ENCODE measurements at regions not wholly inside any gene's neighbourhood (a gene's known extent, or its start where the extent isn't known, plus 50 kb on each side); places are given as distances from the start of the nearest gene placed in this dataset.

DNA sequence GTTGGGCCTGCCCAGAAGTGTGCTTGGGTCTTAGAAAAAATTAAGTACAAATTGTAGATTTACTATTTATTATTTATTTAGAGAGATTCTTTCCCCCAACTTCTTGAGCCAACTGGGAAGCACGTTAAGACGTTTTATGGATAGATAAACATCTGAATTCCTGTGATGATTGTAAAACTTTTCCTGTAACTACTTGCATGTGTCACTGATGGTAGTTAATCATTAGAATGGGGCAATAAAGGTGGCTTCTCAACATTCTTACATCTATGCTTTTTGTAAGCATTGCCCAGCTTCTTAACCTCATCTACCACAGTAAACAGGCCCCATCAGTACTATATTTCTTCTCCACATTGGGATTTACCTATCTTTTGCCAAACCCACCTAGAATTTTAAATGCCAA, 559.8 kb downstream of the LMO4 start:
- no peak for DNase-seq

DNA sequence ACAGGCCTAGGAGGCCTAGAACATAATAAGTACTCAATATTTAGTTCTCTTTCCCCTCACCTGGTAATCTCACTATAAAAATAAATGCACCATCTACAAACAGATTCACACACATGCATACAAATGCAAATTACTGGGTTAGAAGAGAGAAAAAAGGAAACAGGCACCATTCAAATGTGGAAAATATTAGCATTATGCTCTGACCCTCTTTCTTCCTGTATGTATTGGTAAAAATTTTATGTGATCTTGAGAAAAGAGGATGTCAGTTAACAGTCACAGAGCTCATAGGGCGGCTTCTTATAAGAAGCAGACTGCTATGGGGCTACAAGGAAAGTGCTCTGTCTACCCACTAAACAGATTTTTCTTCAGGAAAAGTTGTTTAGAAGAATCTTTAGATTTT, 565.4 kb downstream of the LMO4 start:
- DNase-seq = no peak

DNA sequence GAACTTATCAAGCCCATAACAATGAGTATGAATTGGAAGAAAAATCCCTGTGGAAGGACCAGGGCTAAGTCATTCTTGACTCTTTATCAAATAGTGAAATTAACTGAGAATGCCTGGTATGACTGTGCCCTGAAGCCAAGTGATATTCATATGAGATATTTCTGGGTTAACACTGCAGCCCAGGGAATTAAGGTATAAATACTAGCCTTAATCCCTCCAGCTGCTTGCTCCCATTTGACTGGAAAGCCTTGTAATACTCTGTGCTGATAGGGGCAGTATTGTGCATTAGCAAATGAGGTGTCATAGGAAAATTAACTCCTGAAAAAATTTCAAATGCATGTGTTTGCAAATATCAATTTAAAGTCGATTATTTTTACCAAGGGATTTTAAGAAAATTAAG, 568.8 kb downstream of the LMO4 start:
- DNase-seq = no peak

DNA sequence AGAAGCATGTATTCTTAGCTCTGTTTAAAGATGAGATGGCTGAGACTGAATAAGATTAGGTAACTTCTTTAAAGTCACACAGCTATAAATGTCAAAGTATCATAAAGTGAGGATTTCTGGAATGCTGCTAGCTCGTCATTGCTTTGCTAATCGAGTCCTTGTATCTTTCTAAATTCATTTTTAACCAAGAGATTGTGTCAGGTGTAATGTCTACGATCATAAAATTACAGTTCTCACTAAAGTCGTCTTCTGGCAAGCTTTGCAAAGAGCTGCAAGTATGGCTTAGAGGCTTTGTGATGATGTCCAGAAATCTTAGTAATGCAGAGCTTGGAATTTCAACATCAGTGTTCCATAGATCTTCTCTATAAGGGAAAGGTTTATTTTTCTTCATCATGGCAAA, 569.8 kb downstream of the LMO4 start:
- no peak for DNase-seq

DNA sequence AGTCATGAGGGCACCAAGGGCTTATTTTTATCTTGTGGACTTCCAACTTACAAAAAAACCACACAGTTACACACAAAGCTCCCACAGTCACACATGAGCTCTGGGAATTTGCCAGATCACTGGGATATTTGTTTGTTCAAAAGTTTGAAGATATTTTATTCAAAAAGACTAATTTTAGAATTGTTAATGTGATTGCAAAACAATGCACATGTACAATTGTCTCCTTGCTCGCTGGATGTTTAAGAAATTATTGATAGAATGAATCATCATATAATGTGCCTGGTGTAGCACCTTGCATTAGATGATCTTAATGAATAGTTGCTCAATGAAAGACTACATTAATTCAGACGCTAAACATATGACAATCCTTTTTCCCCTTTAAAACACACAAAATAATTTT, 570.3 kb downstream of the LMO4 start:
- DNase-seq = no peak

DNA sequence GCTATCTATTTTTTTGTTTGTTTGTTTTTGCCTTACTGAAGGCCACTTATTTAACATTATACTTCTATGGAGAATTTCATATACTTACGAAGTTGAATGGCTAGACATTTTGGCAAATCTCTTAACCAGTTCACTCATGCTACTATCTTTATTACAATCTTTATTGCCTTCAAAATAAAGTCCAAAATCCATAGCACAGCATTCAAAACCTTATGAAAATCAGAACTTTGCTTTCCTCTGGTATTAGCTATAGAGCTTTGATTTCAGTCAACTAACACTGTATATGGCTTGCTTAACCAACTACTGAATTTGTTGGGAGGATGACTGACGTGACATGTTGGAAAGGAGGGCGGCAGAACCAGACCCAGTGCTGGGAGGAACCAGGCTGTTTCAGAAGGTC, 571.1 kb downstream of the LMO4 start:
- no peak for DNase-seq

DNA sequence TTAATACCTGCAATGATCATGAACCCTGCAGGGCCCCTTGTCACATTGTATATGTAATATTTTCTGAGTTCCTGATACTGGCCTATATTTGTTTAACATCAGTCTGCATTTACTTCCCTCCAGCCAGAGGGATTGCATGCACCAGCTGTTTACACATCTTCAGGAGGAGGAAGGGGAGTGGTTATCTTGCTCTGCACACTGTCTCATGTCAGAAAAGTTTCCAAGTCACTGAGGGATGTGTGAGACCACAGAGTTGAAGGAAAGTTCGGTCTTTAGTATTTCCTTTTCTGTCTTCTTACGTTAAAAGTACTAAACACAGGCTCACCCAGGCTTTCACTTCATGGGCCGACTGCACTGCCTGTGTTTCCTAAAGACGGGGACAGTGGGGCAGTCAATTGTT, 574.1 kb downstream of the LMO4 start:
- no peak for DNase-seq

DNA sequence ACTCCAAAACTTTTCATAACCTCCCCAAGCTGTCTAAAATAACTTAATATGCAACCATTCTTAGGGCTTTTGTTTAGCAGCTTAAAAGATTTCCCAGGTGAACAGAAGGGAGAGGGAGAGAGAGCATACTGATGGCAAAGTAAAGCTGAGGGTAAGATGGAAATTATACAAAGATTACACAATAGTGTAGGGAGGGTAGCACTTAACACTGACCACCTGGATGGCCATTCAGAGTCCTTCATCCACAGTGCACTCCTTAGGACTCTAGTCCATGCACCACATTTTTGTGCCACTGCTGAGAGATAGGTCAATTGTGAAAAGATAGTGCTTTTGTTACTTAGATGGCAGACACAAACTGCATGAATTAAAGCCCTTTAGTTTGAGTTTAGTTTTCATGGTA, 574.6 kb downstream of the LMO4 start:
- no peak for DNase-seq

DNA sequence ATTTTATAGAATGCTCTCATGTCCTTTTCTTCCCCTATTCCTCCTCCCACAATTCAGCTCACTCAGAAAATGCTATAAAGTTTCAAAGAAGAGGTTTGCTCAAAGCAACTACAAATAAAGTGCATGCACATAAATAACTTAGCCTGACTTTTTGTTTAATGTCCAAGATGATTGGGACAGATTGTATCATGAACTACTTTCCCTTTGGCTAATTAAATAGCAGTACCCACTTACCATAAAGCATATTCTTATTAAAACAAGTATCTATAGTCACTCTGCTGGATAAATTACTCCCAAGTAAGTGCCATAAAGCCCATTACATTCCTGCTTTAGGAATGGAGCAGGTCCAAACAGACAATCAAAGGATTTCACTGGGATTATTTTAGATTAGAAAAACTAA, 576.0 kb downstream of the LMO4 start:
- no peak for DNase-seq

DNA sequence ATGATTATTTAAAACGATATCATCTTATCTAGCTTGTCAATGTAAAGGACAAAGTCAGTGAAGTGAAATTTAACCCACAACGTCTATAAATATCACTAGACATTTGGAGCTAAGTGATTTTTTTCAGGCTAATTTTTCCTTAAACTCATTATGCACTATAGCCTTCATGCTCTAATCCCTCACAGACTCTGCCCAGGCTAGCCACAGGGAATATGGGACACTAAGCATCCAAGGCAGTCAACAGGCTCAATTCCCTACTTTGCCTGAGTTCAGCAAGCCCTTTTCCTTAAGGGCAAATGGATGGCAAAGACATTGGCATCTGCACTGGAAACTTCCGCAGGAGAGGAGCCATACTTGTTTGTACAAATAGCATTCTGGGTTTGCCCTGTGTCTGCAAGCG, 577.0 kb downstream of the LMO4 start:
- no peak for DNase-seq

DNA sequence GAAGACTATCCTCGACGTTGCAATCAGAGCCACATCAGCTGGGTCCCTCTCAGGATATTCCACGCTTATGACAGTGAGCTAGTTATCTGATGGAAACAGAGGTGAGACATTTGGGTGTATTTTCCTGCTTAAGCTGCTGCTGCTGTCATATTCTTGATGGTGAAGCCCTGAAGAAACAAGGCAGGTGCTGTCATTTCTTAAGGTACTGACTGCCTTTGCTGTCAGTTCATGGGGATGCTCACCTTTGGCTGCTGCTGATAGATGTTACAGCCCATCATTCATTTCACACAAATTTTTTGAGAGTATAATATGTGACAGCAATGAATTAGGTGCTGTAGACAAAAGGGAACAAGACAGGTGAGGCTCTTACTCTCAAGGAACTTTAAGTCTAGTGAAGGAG, 577.4 kb downstream of the LMO4 start:
- DNase-seq = no peak

DNA sequence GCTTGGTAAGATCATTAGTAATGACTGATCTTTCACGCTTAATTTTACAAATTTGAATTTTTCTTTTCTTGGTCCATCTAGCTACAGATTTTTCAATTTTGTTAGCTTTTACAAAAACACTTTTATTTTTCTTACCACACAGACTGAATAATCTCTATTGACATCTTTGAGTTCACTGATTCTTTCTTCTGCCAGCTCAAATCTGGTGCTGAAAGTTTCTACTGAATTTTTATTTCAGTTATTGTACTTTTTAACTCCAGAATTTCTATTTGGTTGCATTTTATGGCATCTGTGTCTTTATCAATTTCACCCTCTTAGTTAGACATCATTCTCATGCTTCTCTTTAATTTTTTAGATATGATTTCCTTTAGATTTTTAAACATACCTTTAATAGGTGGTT, 584.7 kb downstream of the LMO4 start:
- no peak for DNase-seq

DNA sequence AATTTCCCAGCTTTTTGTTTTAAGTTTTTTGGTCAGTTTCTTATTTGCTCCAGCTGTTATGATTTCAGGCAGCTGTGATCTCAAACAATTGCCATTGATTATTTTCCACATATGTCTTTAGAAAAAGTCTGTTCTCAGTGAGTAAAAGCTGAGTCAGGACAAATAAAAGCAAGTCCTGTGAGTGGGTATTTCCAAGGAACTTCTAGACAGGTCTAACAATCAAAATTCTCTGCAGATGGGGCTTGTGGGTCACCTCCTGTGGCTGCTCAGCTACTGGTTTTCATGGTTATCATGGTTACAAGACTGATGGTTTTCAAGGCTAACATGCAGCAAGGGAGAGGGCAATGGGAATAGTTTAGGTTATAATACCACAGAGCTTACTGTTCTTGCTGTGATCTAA, 585.7 kb downstream of the LMO4 start:
- no peak for DNase-seq

DNA sequence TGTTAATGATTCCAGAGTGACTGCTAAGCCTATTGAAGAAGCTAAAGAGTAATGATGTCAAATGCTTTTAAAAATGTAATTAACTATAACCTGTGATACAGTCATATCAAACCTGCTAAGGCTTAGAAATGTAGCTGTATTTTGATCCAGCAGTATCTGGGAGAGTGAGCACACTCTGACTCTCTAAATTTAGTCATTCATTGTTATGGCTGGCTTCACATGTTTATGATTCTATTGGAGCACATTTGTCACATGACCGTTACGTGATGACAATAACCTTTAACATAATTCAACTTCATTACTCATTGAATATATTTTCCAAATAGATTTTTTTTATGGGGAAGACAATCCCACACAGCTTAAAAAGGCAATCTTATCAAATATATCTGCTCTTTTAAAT, 587.1 kb downstream of the LMO4 start:
- DNase-seq = no peak

DNA sequence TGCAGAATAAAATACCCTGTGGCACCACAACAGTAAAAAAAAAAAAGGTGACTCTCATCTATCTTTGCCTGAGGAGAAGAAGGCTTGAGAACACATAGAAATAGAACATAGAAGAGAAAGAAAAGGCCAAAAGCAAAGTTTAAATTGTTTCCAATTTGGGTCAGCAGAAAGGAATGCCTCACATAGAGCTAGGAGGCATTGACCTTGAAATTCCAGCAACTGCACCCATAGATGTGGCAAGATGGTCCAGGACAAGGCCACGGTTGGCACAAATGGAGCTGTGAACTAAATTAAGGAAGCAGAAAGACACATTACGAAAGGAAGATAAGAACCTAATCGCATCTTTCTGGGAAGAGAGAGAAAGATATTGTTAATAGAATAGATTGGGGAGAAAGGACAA, 588.3 kb downstream of the LMO4 start:
- no peak for DNase-seq

DNA sequence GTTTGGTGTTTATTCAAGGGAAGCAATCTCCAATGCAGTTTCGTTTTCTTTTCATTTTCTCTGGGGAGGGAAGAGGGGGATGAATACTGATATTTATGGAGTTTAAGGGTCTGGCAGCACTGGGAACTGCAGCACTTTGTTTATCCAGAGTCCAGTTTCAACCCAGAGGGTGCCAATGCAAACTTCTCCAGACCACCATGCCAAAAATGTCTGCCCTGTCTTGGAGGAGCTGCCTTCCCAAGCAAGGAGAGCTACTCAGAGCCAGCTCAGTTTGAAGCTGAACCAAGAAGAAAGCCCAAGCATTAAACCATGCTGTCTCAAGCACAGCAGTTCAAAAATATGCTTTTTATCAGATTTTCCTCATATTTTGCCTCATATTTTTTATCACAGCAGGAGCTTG, 589.7 kb downstream of the LMO4 start:
- no peak for DNase-seq

DNA sequence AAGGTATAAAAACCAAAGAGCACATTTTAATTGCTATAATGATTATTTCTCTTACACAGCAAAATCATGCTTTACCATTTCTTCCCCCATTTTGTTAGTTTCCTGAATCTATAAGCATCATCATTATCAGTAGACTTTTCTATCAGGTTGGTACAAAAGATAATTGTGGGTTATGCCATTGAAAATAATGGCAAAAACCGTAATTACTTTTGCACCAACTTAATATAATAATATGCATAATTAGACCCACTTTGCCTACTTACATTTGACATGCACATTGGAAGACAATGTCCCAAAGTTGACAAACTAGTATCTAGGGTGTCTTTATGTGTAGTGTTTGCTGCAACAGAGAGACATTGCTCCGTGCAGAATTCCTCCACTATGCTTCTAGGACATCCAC, 594.2 kb downstream of the LMO4 start:
- no peak for DNase-seq

DNA sequence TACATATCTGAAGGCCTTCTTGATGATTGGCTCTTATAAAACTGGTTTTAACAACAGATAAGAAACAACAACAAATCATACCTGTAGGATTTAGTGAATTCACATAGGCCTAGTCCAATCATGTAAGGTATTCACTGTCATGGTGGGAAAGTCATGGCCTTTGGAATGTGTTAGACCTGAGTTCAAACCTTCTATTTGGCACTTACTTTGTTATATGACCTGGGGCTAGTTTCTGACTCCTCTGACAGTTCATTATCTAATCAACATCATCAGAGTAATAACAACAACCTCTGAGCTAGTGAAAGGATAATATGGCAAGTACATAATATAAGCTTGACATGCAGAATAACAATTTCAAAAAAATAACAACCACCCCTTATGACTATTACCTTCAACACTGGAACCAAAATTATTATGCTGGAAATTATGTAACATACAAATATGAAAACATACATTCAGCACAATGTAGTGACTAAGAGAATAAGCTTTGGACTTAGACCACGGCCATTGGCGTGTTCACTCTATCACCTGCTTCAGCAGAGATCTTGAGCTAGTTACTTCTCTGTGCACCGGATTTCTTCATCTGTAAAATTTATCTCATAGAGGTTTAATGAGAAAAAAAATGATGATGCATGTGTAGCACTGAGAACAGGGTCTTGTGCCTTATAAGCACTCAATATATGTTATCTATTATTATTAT, 597.6 kb downstream of the LMO4 start:
- DNase-seq = no peak

DNA sequence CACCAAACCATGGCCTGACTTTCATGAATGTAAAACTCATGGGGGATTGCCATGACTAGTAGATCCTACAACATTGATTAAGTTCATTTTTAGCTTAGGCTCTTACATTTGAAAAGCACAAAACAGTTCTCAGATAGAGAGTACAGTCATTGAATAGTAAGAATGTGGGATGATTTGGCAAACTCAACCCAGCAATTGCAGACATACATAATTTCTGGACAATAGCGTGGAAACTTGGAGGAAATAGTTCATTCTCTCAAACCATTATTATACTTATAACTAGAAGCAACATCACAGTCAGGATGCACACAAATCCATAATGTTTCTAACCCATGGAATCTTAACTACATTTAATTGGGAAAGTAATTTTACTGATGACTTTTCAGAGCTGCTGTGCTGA, 598.2 kb downstream of the LMO4 start:
- no peak for DNase-seq

DNA sequence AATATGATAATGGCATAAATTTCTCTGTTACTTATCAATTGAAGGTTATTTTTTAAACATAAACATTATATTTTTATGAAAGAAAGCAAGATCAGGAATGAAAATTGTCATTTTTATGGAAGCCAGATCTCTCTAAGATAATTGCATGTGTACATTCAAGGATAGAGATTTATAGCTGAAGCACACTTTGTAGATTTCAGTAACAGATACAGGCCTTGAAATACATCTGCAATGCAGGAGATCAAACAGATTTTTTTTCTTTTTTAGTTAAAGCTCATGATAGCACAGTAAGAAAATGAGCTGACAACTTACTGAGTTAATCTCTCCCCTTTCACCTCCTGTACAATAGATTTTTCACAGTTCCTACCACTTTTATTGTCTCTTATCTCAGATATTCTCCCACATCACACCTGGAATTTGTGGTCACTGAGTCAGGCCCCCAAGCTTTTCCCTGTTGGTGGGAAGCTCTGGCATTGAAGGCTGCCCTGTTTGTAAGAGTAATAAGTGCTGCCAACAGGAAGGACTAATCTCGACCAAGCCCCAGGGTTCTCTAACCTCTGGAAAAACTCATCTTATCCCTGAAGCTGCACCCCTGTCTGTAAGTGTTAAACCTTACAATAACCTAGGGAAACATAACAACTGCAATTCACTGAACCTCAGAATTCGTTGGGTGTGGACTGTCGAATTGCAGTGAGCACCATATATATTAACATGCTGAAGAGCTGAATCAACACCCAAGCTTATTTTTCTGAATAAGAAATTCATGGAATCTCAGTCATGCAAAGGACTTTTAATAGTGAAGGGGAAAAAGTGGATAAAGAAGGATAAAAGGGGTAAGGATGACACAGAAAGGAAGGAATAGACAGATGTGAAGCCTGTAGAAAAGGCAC, 599.0 kb downstream of the LMO4 start:
- no peak for DNase-seq

DNA sequence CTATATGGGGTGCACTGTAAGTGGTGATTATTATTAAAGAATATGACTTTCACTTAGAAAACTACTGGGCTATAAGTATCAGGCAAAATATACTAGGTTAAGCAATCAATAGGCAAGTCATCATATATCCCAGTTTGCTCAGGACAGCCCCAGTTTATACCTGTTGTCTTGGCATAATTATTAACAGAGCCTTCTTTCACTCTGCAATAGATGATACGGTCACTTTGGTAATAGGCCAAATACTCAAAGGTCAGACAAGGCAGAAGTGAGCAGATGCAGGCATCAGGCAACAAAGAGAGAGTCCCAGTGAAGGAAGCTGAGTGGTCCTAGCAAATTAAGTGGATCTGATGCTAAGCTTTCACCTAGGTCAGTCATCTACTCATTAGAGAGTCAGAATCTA, 599.9 kb downstream of the LMO4 start:
- no peak for DNase-seq

DNA sequence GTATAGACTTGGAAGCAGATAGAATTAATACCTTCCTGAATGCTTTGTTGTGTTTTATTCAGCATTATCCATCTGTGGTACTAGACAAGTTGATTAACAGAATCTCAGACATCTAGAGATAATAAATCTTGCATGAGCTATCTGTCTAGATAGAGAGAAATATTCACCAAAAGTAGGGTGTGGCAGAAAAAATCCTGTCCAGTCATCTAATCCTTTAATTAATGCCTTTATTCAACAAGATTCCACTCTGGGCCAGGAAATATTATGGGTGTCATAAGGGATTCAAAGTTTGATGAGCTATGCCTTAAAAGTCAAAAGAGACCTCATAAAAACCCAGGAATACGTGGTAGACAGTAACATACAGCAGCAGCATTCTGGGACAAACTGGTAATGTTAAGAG, 601.2 kb downstream of the LMO4 start:
- no peak for DNase-seq

DNA sequence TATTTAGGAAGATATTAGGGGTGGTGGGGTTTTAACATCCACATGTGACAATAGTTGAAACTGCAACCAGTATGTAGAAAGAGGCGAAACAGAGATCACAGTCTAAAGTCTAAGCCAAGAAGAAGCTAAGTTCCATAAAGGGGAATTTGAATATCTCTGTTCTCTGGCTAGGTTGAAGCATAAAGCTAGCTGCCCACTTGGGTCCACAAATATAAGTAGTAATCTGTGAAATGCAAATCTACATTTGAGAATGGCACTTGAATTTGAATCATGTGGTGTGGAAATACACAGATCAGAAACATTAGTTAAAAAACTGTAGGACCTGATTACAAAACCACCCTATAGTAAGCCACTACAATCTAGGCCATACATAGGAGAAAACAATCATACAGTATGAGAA, 602.1 kb downstream of the LMO4 start:
- no peak for DNase-seq

DNA sequence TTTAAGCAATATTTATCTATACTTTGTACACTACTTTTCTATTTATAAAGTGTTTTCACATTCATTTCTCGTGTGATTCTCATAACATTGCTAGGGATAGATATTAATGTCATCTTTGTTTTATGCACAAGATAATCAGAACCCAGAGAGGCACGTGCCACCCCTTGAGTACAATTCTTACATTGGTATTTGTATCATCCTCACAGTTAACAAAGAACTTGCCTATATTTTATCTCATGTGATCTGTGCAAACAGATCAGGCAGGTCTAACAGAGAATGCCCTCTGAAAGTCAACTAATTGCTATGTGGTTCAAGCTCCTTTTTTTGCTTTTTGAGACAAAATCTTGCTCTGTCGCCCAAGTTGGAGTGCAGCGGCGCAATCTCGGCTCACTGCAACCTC, 604.5 kb downstream of the LMO4 start:
- no peak for DNase-seq

DNA sequence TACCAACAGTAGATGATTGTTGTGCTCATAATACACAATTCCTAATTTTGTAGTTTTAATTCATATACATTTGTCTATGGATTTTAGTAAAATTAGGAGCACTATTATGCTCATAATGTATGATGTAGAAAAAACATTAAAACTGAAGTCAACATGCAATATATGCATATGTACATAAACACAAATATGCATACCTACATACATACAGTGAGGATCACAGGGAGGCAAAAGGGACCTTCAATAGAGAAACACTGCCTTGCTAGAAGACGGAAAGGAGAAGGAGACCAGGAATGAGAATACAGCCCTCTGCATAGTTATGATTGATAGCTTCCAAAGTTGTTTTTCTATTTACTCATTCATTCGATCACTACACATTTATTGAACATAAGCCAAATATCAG, 606.5 kb downstream of the LMO4 start:
- no peak for DNase-seq
